Right lobe of liver (tissue), 6 donors: ENCODE measurements at regions not wholly inside any gene's neighbourhood (a gene's known extent, or its start where the extent isn't known, plus 50 kb on each side); places are given as distances from the start of the nearest gene placed in this dataset.

ENCODE experiments used
- ATAC-seq, 4 donors: fragments of 200-7000 bp; cut with Tn5 transposase; one replicate each; pipeline ENCODE4 v1.9.1; 2020; ENCODE audit warnings: mild to moderate bottlenecking in 4 of 4, moderate library complexity in 4 of 4
- DNase-seq, 3 donors: peaks; one replicate each; pipeline ENCODE4 v3.0.0-alpha.2; 2020
- H3K27ac ChIP-seq, 3 donors: fragments of 200-600 bp; one replicate each; pipeline ENCODE4 v1.8.0; 2022
- H3K27me3 ChIP-seq, 2 donors: fragments of 200-600 bp; one replicate each; pipeline ENCODE4 v1.8.0; 2022
- H3K36me3 ChIP-seq, 4 donors: fragments of 200-600 bp; sonication (generic) in 1 of 4; one replicate each; pipeline versions ENCODE4 v1.5.1 to v1.8.0; 2017 to 2022; ENCODE audit warnings: control low read depth in 1 of 4
- H3K4me1 ChIP-seq, 4 donors: fragments of 200-600 bp; sonication (generic) in 1 of 4; one replicate each; pipeline versions ENCODE4 v1.5.1 to v1.8.0; 2017 to 2022; ENCODE audit warnings: control low read depth in 1 of 4
- H3K4me3 ChIP-seq, 3 donors: fragments of 200-600 bp; one replicate each; pipeline ENCODE4 v1.8.0; 2022
- H3K9me3 ChIP-seq, 4 donors: fragments of 200-600 bp; sonication (generic) in 1 of 4; one replicate each; pipeline versions ENCODE4 v1.5.1 to v1.8.0; 2017 to 2022; ENCODE audit warnings: control low read depth in 1 of 4
- POLR2A ChIP-seq: fragments of 450-650 bp; IDR thresholded peaks from one replicate; pipeline ENCODE4 v1.6.1; 2017; ENCODE audit warnings: antibody characterized with exemption, mild to moderate bottlenecking
- WGBS: methylation state at CpG from one replicate; pipeline ENCODE4 v1.1.6; 2018; ENCODE audit warnings: low coverage, low lambda C conversion rate; ENCODE audit not compliant: insufficient coverage; ENCODE audit errors: missing lambda C conversion rate; 5-methylcytosine and 5-hydroxymethylcytosine counted together
- intact Hi-C, 2 donors: fragments of 100-400 bp; cut with DNase I; formaldehyde crosslinking; loops; one replicate each; pipeline versions ENCODE4 v1.11.2 to v1.14.1; 2022
- TF ChIP-seq, protein P1 (sequence below), 4 donors: fragments of 200-600 bp in 3 of 4; fragments of 450-650 bp in 1 of 4; IDR thresholded peaks; one replicate each; pipeline versions ENCODE4 v1.5.1 to v1.8.0; 2016 to 2022; ENCODE audit warnings: antibody characterized with exemption in 4 of 4, mild to moderate bottlenecking in 2 of 4
- donor health status: DM: no; HTN: yes; CAD: no.
- donor health status: DM: no; HTN: no; CAD: no.
- donor health status: DM: no; HTN: no; CAD: no.
- donor health status: DM: no; HTN: yes; CAD: no.
- donor health status: DM: no; HTN: yes; CAD: no.

DNA sequence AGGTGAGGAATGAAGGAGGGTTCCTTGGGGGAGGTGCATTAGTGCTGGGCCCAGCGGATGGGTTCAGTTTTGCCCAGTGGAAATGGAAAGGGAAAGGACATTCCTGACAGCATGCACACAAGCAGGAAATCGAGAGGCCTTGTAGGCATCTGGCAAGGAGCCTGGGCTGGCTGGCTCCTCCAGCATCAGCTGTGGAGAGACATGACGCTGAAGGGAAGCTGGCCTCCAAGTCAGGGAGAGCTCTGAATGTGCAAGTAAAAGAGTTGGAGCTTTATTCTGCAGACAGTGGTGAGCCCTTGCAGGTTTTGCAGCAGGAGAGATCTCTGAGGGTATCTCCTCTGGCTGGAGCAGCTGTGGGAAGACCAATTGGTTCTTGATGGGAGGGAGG, 154.3 kb downstream of the MRPL14 start:
- H3K27me3 ChIP-seq = no peaks in the 10 kb centered on the region
- intact Hi-C loops = no loop called here
- ATAC-seq = peak; percentile 57 to 80 (median 75)
- TF ChIP-seq POLR2A = no peak
- TF ChIP-seq, protein P1, sequence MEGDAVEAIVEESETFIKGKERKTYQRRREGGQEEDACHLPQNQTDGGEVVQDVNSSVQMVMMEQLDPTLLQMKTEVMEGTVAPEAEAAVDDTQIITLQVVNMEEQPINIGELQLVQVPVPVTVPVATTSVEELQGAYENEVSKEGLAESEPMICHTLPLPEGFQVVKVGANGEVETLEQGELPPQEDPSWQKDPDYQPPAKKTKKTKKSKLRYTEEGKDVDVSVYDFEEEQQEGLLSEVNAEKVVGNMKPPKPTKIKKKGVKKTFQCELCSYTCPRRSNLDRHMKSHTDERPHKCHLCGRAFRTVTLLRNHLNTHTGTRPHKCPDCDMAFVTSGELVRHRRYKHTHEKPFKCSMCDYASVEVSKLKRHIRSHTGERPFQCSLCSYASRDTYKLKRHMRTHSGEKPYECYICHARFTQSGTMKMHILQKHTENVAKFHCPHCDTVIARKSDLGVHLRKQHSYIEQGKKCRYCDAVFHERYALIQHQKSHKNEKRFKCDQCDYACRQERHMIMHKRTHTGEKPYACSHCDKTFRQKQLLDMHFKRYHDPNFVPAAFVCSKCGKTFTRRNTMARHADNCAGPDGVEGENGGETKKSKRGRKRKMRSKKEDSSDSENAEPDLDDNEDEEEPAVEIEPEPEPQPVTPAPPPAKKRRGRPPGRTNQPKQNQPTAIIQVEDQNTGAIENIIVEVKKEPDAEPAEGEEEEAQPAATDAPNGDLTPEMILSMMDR (IDR thresholded peaks at IDR 0.05) = no peak
- no peak overlapping the region for H3K4me3 ChIP-seq
- peak; percentile 68 to 77 (median 74) for DNase-seq
- no peaks in the 10 kb centered on the region for H3K9me3 ChIP-seq
- H3K27ac ChIP-seq = no peak overlapping the region
- peaks cover 0 to 25% (median 5%) of the 10 kb centered on the region in 4 donors for H3K4me1 ChIP-seq
- WGBS = 41% methylated on average over 3 of the region's 3 CpGs
- H3K36me3 ChIP-seq = no peaks in the 10 kb centered on the region

DNA sequence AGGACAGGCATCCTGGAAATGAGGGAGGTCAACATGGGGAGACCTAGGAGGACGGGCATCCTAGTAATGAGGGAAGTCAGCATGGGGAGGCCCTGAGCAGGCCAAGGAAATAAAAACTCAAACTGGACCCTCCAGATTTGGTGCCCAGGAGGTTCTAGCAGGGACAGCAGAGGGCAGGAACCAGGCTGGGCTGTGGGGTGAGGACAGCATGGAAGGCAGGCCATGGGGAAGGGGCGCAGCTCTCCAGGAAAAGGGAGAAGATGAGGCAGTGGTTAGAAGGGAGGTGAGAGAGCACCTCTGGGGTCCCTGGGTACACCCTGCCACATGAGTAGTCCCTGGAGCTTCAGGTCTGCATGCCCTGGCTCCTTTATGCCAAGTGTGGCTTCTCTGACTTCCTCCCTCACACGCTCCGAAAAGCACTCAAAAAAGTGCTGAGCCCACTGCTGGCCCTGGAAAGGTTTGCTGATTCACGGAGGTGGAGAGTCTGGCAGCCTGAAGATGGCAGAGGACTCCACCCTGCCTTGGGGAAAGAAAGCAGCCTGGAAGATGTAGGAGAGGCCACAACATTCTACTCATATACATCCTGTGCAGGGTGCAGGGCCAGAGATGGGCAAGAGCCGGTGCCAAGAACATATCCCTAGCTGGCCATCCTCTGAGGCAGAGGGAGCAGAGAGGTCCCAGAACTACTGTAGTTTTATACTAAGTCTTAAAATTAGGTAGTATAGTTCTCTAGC, 154.9 kb downstream of the MRPL14 start:
- intact Hi-C loops = no loop called here
- Histone ChIP-seq H3K27me3 (no peaks in the 10 kb centered on the region), H3K36me3 (no peaks in the 10 kb centered on the region), H3K9me3 (no peaks in the 10 kb centered on the region), H3K4me3 (no peak overlapping the region), H3K4me1 (peaks cover 0 to 25% (median 5%) of the 10 kb centered on the region in 4 donors), H3K27ac (no peak overlapping the region)
- WGBS = 65% methylated on average over 3 of the region's 6 CpGs
- DNase-seq (peak in 1 of 3 donors; percentile 35), ATAC-seq (peak in 3 of 4 donors; percentile 15 to 24 (median 21))
- TF ChIP-seq, protein P1 (IDR thresholded peaks at IDR 0.05) = no peak
- no peak for TF ChIP-seq POLR2A

DNA sequence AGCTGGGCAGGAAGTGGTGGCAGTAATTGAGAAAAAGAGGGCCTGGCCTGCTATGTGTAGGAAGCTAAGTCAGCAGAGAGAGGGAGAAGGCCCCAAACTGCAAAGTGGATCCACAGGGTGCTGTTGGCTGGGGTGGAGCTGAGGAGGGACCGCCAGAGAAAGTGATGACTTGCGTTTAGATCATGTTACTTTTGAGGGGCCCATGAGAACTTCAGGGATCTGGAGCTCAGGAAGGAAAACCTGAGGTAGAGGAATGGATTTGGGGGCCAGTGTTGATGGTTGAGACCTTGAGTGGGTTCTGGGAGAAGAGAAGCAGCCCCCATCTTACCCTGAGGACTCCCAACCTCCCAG, 155.5 kb downstream of the MRPL14 start:
- no peak for TF ChIP-seq POLR2A
- TF ChIP-seq, protein P1 (IDR thresholded peaks at IDR 0.05) = no peak
- DNase-seq = no peak

DNA sequence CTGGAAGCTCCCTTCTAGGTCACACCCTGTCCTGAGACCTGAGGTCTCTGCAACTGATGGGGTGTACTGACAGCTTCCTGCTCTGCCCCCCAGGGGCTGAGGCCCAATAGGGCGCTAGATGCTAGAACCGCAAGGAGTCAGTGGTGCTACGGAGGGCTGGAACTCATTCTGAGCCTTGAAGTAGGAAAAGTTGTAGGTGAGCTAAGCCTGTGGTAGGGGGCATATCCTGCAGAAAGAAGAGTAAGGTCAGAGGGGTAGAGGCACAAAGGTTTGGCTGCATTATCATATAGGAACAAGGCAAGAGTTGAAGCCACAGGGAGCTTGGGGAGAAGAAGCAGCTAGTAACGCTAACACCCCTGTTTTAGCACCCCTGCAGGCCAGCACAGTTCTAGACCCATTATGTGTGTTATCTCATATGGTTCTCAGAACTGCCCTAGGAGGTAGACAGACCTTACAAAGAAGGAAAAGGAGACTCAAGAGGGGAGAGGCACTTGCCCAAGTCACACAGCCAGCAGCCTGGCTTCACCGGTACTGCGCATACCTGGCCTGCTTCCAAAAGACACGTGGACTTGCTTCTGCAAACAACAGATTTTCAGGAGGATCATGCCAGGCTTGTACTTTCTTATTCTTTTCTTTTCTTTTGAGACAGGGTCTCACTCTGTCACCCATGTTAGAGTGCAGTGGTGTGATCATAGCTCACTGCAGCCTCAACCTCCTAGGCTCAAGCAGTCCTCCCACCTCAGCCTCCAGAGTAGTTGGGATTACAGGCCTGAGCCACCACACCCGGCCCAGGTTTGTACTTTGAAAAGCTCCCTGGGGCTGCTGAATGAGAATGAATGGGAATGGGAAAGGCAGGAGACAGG, 156.1 kb downstream of the MRPL14 start:
- TF ChIP-seq, protein P1 (IDR thresholded peaks at IDR 0.05) = no peak
- TF ChIP-seq POLR2A = no peak
- peak; percentile 81 to 85 (median 85) for DNase-seq
- WGBS = 64% methylated on average over 6 of the region's 8 CpGs
- Histone ChIP-seq H3K9me3 (no peaks in the 10 kb centered on the region), H3K4me3 (no peak overlapping the region), H3K27ac (no peak overlapping the region), H3K36me3 (no peaks in the 10 kb centered on the region), H3K27me3 (no peaks in the 10 kb centered on the region), H3K4me1 (peaks cover 0 to 25% (median 5%) of the 10 kb centered on the region in 4 donors)
- intact Hi-C loops = no loop called here
- peak; percentile 68 to 82 (median 76) for ATAC-seq

More for the DNA sequence above, 155.5 kb downstream of the MRPL14 start:
- 95% methylated on average over 2 of the region's 2 CpGs for WGBS
- intact Hi-C loops = no loop called here
- no peak overlapping the region for H3K27ac ChIP-seq
- no peaks in the 10 kb centered on the region for H3K27me3 ChIP-seq
- H3K4me3 ChIP-seq = no peak overlapping the region
- H3K36me3 ChIP-seq = no peaks in the 10 kb centered on the region
- no peaks in the 10 kb centered on the region for H3K9me3 ChIP-seq
- ATAC-seq = no peak
- peaks cover 0 to 25% (median 5%) of the 10 kb centered on the region in 4 donors for H3K4me1 ChIP-seq
